GM23338 (cell line): ENCODE measurements at regions not wholly inside any gene's neighbourhood (a gene's known extent, or its start where the extent isn't known, plus 50 kb on each side); places are given as distances from the start of the nearest gene placed in this dataset.

ENCODE experiments used
- ATAC-seq: fragments of 200-7000 bp; cut with Tn5 transposase; 3 replicates; pipeline ENCODE4 v1.9.1; 2020
- DNase-seq: peaks from one replicate; pipeline ENCODE4 v3.0.0-alpha.2; 2015; ENCODE audit warnings: low spot score
- H2AFZ ChIP-seq: fragments of 200-600 bp; sonication (generic); 2 replicates; pipeline ENCODE4 v1.8.0; 2016; ENCODE audit warnings: antibody characterized with exemption, mild to moderate bottlenecking, moderate library complexity
- H3F3A ChIP-seq: fragments of 200-600 bp; sonication (generic); replicated peaks from 2 replicates; pipeline ENCODE4 v1.8.0; 2017; ENCODE audit warnings: antibody characterized with exemption, mixed run types, low read depth
- H3K27ac ChIP-seq: fragments of 200-600 bp; sonication (generic); 2 replicates; pipeline ENCODE4 v1.6.1; 2016; ENCODE audit warnings: low read depth
- H3K27me3 ChIP-seq: fragments of 200-600 bp; sonication (generic); 2 replicates; pipeline ENCODE4 v1.8.0; 2016; ENCODE audit warnings: mild to moderate bottlenecking, mixed run types, moderate library complexity; ENCODE audit not compliant: insufficient read depth
- H3K36me3 ChIP-seq: fragments of 200-600 bp; sonication (generic); 2 replicates; pipeline ENCODE4 v1.8.0; 2016; ENCODE audit warnings: mild to moderate bottlenecking; ENCODE audit not compliant: insufficient read depth
- H3K4me1 ChIP-seq: fragments of 200-600 bp; sonication (generic); 2 replicates; pipeline ENCODE4 v1.8.0; 2016; ENCODE audit warnings: mild to moderate bottlenecking, moderate library complexity; ENCODE audit not compliant: insufficient read depth
- H3K4me2 ChIP-seq: fragments of 200-600 bp; sonication (generic); 2 replicates; pipeline ENCODE4 v1.7.1; 2017; ENCODE audit warnings: mixed run types
- H3K4me3 ChIP-seq: fragments of 200-600 bp; sonication (generic); 2 replicates; pipeline ENCODE4 v1.6.1; 2016; ENCODE audit warnings: mixed run types
- H3K79me2 ChIP-seq: fragments of 200-600 bp; sonication (generic); replicated peaks from 2 replicates; pipeline ENCODE4 v1.8.0; 2017; ENCODE audit warnings: mild to moderate bottlenecking; ENCODE audit not compliant: insufficient read depth
- H3K9me2 ChIP-seq: fragments of 200-600 bp; sonication (generic); 2 replicates; pipeline ENCODE4 v1.8.0; 2017; ENCODE audit not compliant: insufficient read depth
- H4K20me1 ChIP-seq: fragments of 200-600 bp; sonication (generic); replicated peaks from 2 replicates; pipeline ENCODE4 v1.8.0; 2017; ENCODE audit warnings: mild to moderate bottlenecking; ENCODE audit not compliant: insufficient read depth
- H3K27ac Mint-ChIP-seq: 2 replicates; pipeline ENCODE4 v1.8.0; 2020; ENCODE audit warnings: inconsistent platforms, mild to moderate bottlenecking, moderate library complexity, mixed read lengths
- H3K27me3 Mint-ChIP-seq: 3 replicates; pipeline ENCODE4 v1.8.0; 2022; ENCODE audit warnings: low read depth, mild to moderate bottlenecking, moderate library complexity, mixed read lengths, inconsistent platforms; ENCODE audit not compliant: insufficient read depth, poor library complexity
- H3K36me3 Mint-ChIP-seq: 3 replicates; pipeline ENCODE4 v1.8.0; 2021; ENCODE audit warnings: low read depth, mild to moderate bottlenecking, inconsistent platforms, moderate library complexity, mixed read lengths
- H3K4me1 Mint-ChIP-seq: 3 replicates; pipeline ENCODE4 v1.8.0; 2020; ENCODE audit warnings: mild to moderate bottlenecking, inconsistent platforms, mixed read lengths
- H3K4me3 Mint-ChIP-seq: 3 replicates; pipeline ENCODE4 v1.8.0; 2021; ENCODE audit warnings: moderate library complexity, mild to moderate bottlenecking, inconsistent platforms, mixed read lengths
- H3K9me3 Mint-ChIP-seq: 3 replicates; pipeline ENCODE4 v1.8.0; 2020; ENCODE audit warnings: moderate library complexity, mild to moderate bottlenecking, inconsistent platforms, mixed read lengths
- CTCF ChIP-seq, 2 experiments: fragments of 200-600 bp in 1 of 2; sonication (generic) in 1 of 2; conservative IDR thresholded peaks; 2 replicates each; pipeline versions ENCODE4 v1.5.1 to v1.6.1; 2016 to 2017; ENCODE audit warnings: antibody characterized with exemption in 2 of 2, low read depth in 2 of 2, mild to moderate bottlenecking in 2 of 2, moderate library complexity in 1 of 2
- ETS1 ChIP-seq: IDR thresholded peaks from 2 replicates; pipeline ENCODE4 v1.6.1; 2016; ENCODE audit warnings: antibody characterized with exemption
- JUNB ChIP-seq: IDR thresholded peaks from one replicate; pipeline ENCODE4 v1.6.1; 2016; ENCODE audit warnings: antibody characterized with exemption; ENCODE audit not compliant: unreplicated experiment
- NANOG ChIP-seq: IDR thresholded peaks from 2 replicates; pipeline ENCODE4 v1.6.1; 2016; ENCODE audit warnings: antibody characterized with exemption, borderline replicate concordance
- POLR2AphosphoS5 ChIP-seq: IDR thresholded peaks from 2 replicates; pipeline ENCODE4 v1.6.1; 2016; ENCODE audit warnings: antibody characterized with exemption, low read depth
- REST ChIP-seq: IDR thresholded peaks from one replicate; pipeline ENCODE4 v1.6.1; 2018; ENCODE audit warnings: antibody characterized with exemption; ENCODE audit not compliant: unreplicated experiment
- STAT1 ChIP-seq: IDR thresholded peaks from one replicate; pipeline ENCODE4 v1.6.1; 2016; ENCODE audit warnings: antibody characterized with exemption; ENCODE audit not compliant: unreplicated experiment
- ZNF114 ChIP-seq: fragments of 250-450 bp; sonication (Bioruptor Pico); IDR thresholded peaks from 2 replicates; pipeline ENCODE4 v1.5.0; 2020; ENCODE audit warnings: mild to moderate bottlenecking, moderate library complexity
- ZNF331 ChIP-seq: fragments of 250-450 bp; sonication (Bioruptor Pico); IDR thresholded peaks from 2 replicates; pipeline ENCODE4 v1.5.0; 2020; ENCODE audit warnings: low read depth, mild to moderate bottlenecking, moderate library complexity
- ZNF462 ChIP-seq: fragments of 250-450 bp; sonication (Bioruptor Pico); IDR thresholded peaks from 2 replicates; pipeline ENCODE4 v1.5.0; 2020; ENCODE audit warnings: mild to moderate bottlenecking, moderate library complexity

GRCh38 chr6:23354004-23354403, 772.0 kb upstream of the NRSN1 start (continued):
- TF ChIP-seq REST (no peak), ZNF331 (CRISPR knock-in tag) (no peak), ETS1 (no peak), POLR2AphosphoS5 (no peak)

GRCh38 chr6:23357185-23357766, 768.7 kb upstream of the NRSN1 start:
- Histone ChIP-seq H3K4me2 (no peak overlapping the region), H3K9me2 (no peaks in the 10 kb centered on the region), H3K27ac (no peak overlapping the region), H3K4me1 (no peaks in the 10 kb centered on the region), H4K20me1 (no peaks in the 10 kb centered on the region), H3K27me3 (no peaks in the 10 kb centered on the region), H2AFZ (no peak overlapping the region), H3K4me3 (no peak overlapping the region), H3K79me2 (no peaks in the 10 kb centered on the region), H3K36me3 (no peaks in the 10 kb centered on the region), H3F3A (no peaks in the 10 kb centered on the region)
- no peaks in the 10 kb centered on the region for H3K27me3 Mint-ChIP-seq
- ATAC-seq (no peak), DNase-seq (no peak)
- no peaks in the 10 kb centered on the region; the same call in 2 of the 3 replicates for H3K36me3 Mint-ChIP-seq
- 0 out of 3 replicates have a peak, but pooled peaks cover 8% of the 10 kb centered on the region for H3K9me3 Mint-ChIP-seq
- no peak overlapping the region for H3K4me3 Mint-ChIP-seq
- no peak overlapping the region for H3K27ac Mint-ChIP-seq
- H3K4me1 Mint-ChIP-seq: no peaks in the 10 kb centered on the region
- TF ChIP-seq JUNB: no peak
- TF ChIP-seq CTCF (conservative IDR thresholded peaks at IDR 0.05; ENCODE audit: low read depth in 2 of 2): no peak
- TF ChIP-seq ZNF114 (CRISPR knock-in tag): no peak
- no peak for TF ChIP-seq NANOG
- no peak for TF ChIP-seq ZNF331 (CRISPR knock-in tag)
- no peak for TF ChIP-seq STAT1
- no peak for TF ChIP-seq ZNF462
